Loucy (cell line): ENCODE measurements at regions not wholly inside any gene's neighbourhood (a gene's known extent, or its start where the extent isn't known, plus 50 kb on each side); places are given as distances from the start of the nearest gene placed in this dataset.

Source experiments
- H2AFZ ChIP-seq: fragments of 200-600 bp; sonication (generic); 2 replicates; pipeline ENCODE4 v1.6.0; 2016; ENCODE audit warnings: antibody characterized with exemption, mild to moderate bottlenecking, low read length, moderate library complexity
- H3F3A ChIP-seq: fragments of 200-600 bp; 2 replicates; pipeline ENCODE4 v1.6.0; 2016; ENCODE audit warnings: antibody characterized with exemption, low read depth, mild to moderate bottlenecking
- H3K27me3 ChIP-seq: fragments of 200-600 bp; sonication (generic); 2 replicates; pipeline ENCODE4 v1.6.1; 2014; ENCODE audit warnings: low read length, mild to moderate bottlenecking; ENCODE audit not compliant: insufficient read depth, poor library complexity, severe bottlenecking
- H3K36me3 ChIP-seq: fragments of 200-600 bp; sonication (generic); 2 replicates; pipeline ENCODE4 v1.6.1; 2016; ENCODE audit warnings: low read length; ENCODE audit not compliant: insufficient read depth
- H3K4me1 ChIP-seq: fragments of 200-600 bp; sonication (generic); 2 replicates; pipeline ENCODE4 v1.5.1; 2014; ENCODE audit warnings: low read length, mild to moderate bottlenecking; ENCODE audit not compliant: insufficient read depth, poor library complexity, severe bottlenecking
- H3K4me2 ChIP-seq: fragments of 200-600 bp; sonication (generic); 2 replicates; pipeline ENCODE4 v1.6.0; 2014; ENCODE audit warnings: antibody characterized with exemption, low read length, low read depth, mild to moderate bottlenecking; ENCODE audit not compliant: poor library complexity, severe bottlenecking
- H3K4me3 ChIP-seq: fragments of 200-600 bp; sonication (generic); 2 replicates; pipeline ENCODE4 v1.5.1; 2014; ENCODE audit warnings: low read length, mild to moderate bottlenecking, mixed read lengths; ENCODE audit not compliant: poor library complexity, severe bottlenecking
- H3K79me2 ChIP-seq: fragments of 200-600 bp; sonication (generic); 2 replicates; pipeline ENCODE4 v1.6.1; 2014; ENCODE audit warnings: low read length; ENCODE audit not compliant: insufficient read depth
- H3K9ac ChIP-seq: fragments of 200-600 bp; sonication (generic); 2 replicates; pipeline ENCODE4 v1.6.0; 2014; ENCODE audit warnings: mild to moderate bottlenecking, low read depth, low read length, moderate library complexity; ENCODE audit not compliant: poor library complexity, severe bottlenecking
- H3K9me2 ChIP-seq: fragments of 200-600 bp; sonication (generic); replicated peaks from 2 replicates; pipeline ENCODE4 v1.6.1; 2016; ENCODE audit warnings: low read depth, low read length, mixed read lengths
- H3K9me3 ChIP-seq: fragments of 200-600 bp; sonication (generic); 2 replicates; pipeline ENCODE4 v1.6.1; 2014; ENCODE audit warnings: mild to moderate bottlenecking, antibody characterized with exemption, low read length, low read depth; ENCODE audit not compliant: insufficient read depth
- H4K20me1 ChIP-seq: fragments of 200-600 bp; sonication (generic); 2 replicates; pipeline ENCODE4 v1.6.0; 2014; ENCODE audit warnings: antibody characterized with exemption, low read length, mild to moderate bottlenecking; ENCODE audit not compliant: insufficient read depth, poor library complexity, severe bottlenecking
- CTCF ChIP-seq: fragments of 200-600 bp; sonication (generic); conservative IDR thresholded peaks from 2 replicates; pipeline ENCODE4 v1.5.1; 2014; ENCODE audit warnings: mild to moderate bottlenecking, antibody characterized with exemption, low read length
- EZH2phosphoT487 ChIP-seq: fragments of 200-600 bp; IDR thresholded peaks from 2 replicates; pipeline ENCODE4 v1.6.1; 2018; ENCODE audit warnings: antibody characterized with exemption, mild to moderate bottlenecking, moderate library complexity, borderline replicate concordance

GRCh38 chr5:126098330-126099017 lies 324.7 kb upstream of the GRAMD2B start:
- Histone ChIP-seq H3K36me3 (no peaks in the 10 kb centered on the region), H3K9me3 (no peaks in the 10 kb centered on the region), H3K9ac (no peak overlapping the region), H3K4me1 (no peaks in the 10 kb centered on the region), H3K4me2 (no peak overlapping the region), H3K79me2 (no peaks in the 10 kb centered on the region), H3K4me3 (no peak overlapping the region), H3K9me2 (no peaks in the 10 kb centered on the region), H4K20me1 (no peaks in the 10 kb centered on the region), H3F3A (no peaks in the 10 kb centered on the region), H2AFZ (no peak overlapping the region), H3K27me3 (no peaks in the 10 kb centered on the region)
- TF ChIP-seq CTCF (no peak), EZH2phosphoT487 (no peak)

GRCh38 chr5:126099077-126099476 lies 324.1 kb upstream of the GRAMD2B start:
- Histone ChIP-seq H3K27me3 (no peaks in the 10 kb centered on the region), H3K9me3 (no peaks in the 10 kb centered on the region), H3K4me3 (no peak overlapping the region), H3K4me1 (no peaks in the 10 kb centered on the region), H3K9ac (no peak overlapping the region), H3K36me3 (no peaks in the 10 kb centered on the region), H3F3A (no peaks in the 10 kb centered on the region), H4K20me1 (no peaks in the 10 kb centered on the region), H3K4me2 (no peak overlapping the region), H3K79me2 (no peaks in the 10 kb centered on the region), H2AFZ (no peak overlapping the region), H3K9me2 (no peaks in the 10 kb centered on the region)
- TF ChIP-seq EZH2phosphoT487, result no peak
- TF ChIP-seq CTCF, result no peak

GRCh38 chr5:126100767-126101166 lies 322.4 kb upstream of the GRAMD2B start:
- Histone ChIP-seq H3K4me3 (no peak overlapping the region), H3K9me3 (no peaks in the 10 kb centered on the region), H4K20me1 (no peaks in the 10 kb centered on the region), H3K36me3 (no peaks in the 10 kb centered on the region), H3F3A (no peaks in the 10 kb centered on the region), H3K4me2 (no peak overlapping the region), H3K27me3 (no peaks in the 10 kb centered on the region), H3K79me2 (no peaks in the 10 kb centered on the region), H2AFZ (no peak overlapping the region), H3K4me1 (peaks cover 9% of the 10 kb centered on the region), H3K9ac (no peak overlapping the region), H3K9me2 (no peaks in the 10 kb centered on the region)
- no peak for TF ChIP-seq EZH2phosphoT487
- no peak for TF ChIP-seq CTCF
